CD4-positive, alpha-beta T cell treated with Interleukin-6 for 4 hours (primary cell): ENCODE measurements at regions not wholly inside any gene's neighbourhood (a gene's known extent, or its start where the extent isn't known, plus 50 kb on each side); places are given as distances from the start of the nearest gene placed in this dataset.

ENCODE experiments used
- DNase-seq: peaks from one replicate; pipeline ENCODE4 v3.0.0-alpha.2; 2020; ENCODE audit warnings: mixed read lengths

- no peak for DNase-seq
These were observed 99.6 kb upstream of the RPL34 start for GRCh38 chr4:108520807-108521206.

DNA sequence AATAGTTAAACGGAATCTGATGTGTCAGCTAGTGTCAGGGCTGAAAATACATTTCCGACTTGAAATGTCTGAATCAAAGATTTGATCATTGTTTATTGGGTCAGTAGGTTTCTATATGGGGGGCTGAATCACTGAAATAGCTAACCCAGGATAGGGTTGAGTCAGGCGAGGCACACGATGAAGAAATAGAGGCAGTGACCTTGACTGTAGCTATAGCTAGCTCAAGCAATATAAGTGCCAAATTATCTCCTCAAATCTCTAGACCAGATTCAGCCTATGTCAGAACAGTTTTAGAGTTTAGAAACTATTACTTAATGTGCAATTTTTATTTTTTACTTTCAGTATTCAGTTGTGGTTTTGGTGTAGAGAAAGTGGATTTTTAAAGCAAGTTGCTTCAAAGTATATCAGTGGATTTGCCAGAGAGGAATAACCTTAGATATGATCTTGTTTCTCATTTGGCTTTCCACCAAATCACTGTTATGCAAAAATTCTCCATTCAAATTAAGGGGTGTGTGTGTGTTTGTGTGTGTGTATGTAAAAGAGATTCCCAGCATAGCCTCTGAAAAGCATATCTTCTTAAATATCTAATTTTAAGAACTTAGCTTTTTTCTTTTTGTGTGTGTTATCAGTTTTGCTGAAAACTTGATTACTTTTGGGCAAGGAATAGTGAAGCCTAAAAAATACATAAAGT lies 100.3 kb upstream of the RPL34 start:
- no peak for DNase-seq

DNA sequence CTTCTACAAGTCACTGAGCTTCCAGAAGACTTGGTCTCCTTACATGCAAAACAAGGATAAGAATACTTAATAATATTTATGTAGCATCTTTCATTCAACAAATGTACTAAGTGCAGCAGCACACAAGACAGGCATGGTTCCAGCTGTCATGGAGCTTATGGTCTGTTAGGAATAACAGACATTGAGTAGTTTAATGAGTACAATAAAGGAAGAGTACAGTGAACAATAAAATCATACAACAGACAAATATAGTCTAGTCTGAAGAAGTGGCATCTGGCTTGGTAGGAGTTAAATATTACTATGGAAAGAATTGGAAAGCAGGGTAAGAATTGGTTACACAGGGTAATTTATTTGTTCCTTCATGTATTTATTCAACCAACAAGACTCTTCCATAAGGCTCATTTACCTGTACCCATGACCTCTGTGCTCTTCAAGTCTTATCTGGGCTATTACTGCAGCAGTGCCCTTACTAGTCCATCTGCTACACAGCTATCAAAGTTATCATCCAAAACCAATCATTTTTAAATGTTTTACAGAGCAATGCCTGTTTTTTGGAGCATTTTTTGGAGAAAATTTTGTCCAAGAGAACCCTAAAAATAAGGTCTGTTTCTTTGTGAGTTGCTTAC lies 101.1 kb upstream of the RPL34 start:
- no peak for DNase-seq

DNA sequence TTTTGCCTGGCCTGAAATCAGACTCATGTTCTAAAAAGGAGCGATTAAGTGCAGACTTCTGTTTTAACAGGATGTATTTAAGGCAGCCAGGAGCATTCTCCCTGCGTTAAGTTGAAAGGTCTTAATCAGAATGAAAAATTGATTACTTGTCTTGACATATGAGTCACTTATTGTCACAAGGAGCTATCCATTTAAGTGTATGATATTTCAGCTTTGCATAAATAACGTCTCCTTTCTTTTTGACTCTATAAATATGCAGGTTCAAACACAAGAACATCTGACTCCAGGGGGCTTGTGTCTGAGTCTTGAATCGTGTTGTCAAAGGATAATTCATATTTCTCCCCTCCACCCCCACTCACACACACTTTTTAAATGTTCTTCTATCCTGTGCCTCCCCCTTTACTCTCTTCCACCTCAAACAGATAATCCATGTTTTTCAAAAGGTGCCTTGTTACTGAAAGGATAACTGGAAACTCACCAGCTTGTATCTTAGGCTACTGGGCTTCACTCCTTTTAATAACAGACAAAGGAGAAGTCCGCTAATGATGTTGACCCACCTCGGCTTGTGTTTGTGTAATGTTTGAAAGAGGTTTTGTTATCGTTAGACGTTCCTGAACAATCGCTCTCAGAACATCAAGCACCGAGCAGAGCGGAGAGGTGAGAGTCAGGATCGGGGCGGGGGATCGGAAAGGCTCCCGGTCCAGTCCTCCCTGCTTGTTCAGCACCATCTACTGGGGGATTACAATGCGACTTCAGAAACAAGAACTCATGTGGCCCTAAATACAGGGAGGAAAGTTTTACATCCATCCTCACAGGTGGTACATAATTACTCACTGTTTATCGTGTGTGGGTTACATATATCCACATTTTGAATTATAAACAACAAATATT lies 107.5 kb upstream of the RPL34 start:
- peak; percentile 69 for DNase-seq

DNA sequence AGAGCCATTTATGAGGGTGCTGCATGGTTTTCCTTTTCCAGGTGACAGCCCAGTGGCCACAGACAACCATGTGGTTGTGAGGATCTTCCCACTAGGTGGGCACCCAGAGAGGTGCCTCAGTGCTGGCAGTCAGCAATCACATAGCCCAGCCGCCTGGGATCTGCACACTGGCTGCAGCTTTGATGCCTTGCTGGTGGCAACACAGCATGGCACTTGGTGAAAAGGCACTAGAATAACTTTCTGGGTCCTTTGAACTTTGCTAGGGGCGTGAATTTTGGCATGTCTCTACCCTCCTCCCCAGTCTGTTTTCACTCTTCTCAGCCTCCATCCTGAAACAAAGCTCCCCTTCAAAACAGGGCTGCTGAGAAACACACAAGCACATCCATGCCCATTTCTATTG lies 108.8 kb upstream of the RPL34 start:
- peak; percentile 9 for DNase-seq

- DNase-seq, result no peak
These were observed 118.0 kb upstream of the RPL34 start for GRCh38 chr4:108502356-108502755.

DNA sequence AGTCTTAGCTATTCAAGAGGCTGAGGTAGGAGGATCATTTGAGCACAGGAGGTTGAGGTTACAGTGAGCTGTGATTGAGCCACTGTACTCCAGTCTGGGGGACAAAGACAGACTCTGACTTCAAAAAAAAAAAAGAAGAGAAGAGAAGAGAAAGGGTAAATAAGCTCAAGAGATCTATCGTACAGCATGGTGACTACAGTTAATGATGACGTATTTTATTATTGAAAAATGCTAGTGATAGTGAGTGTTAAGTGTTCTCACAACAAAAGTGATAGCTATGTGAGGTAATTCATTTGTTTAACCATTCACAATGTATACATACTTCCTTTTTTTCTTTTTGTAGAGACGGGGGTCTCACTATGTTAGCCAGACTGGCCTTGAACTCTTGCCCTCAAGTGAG lies 121.5 kb upstream of the RPL34 start:
- DNase-seq, result no peak

DNA sequence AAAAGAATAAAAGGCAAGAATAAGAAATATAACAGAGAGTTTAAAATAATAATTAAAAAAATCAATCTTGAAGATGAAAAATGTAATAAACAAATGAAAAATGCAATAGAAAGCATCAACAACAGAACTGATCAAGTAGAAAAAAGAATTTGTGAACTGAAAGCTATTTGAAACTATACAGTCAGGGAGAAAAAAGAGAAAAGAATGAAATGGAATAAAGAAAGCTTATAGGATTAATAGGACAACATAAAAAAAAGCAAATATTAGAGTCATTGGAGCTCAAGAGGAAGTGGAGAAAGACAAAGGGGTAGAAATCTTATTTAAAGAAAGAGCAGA lies 126.8 kb upstream of the RPL34 start:
- no peak for DNase-seq

DNA sequence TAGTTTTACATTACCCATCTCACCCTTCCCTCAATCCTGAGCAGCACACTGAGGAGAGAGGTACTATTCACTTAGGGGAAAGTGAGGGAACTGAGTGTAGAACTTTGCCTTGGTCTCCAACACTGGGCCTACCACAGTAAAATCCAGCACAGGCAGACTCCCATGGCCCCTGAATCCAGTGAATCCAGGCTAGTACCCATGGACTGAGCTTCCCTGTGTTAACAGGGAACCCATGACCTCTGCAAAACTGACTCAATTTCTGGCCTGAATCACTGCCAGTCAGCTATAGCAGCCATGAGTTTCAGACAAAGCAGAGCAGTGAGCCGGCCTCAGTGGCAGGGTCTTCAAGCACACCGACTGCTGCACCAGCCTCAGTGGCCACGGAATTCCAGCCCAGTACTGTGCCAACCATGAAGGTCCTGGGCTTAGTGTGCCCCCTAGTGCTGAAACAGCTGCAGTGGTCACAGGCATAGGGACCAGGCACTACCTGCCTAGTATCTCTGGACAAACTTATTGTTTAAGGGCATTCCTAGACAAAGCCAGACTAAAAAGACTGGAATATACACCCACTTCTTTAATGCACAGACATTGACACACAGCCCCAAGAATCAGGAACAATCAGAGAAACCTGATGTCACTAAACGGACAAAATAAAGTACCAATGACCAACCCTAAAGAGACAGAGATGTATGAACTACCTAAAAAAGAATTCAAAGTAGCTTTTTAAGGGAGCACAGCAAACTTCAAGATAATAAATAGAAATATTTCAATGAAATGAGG lies 127.4 kb upstream of the RPL34 start:
- DNase-seq, result peak; percentile 47

DNA sequence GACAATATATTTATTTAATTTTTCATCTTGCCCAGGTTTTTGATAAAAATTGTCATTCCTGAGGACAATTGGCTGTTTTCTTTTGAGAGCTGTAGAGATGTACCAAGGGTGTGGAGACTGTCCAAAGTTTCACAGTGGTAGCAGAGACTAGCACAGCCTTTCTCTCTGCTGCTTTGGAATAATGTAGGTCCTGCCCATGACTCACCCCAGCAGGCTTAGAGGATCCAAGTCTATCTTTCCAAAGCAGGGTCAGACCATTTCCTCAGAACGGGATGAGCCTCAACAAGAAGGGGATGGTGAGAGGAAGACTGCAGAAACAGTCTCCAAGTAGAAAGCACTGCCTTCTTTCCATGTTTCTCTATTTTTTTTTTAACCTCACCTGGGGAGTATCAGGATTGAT lies 131.5 kb upstream of the RPL34 start:
- DNase-seq, result no peak

DNA sequence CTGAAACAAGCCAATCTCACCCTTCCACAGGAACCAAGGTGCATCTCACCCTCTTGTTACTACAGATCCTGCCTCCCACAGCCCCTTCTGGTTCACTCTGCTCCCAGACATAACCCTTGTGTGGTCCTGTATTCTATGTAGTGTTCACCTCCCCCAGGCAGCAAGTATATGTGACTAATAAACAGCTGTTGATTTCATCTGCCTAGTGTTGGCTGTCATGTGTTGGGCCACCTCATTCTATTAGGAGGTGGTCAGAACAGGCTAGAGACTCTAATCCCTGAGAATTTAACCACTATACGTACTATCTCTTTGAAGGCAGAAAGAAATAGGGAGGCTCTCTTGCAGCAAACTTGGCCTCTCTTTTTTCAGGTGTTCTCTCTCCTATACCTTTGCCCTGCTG lies 134.3 kb upstream of the RPL34 start:
- no peak for DNase-seq

- DNase-seq, result no peak
These were observed 136.2 kb upstream of the RPL34 start for GRCh38 chr4:108484187-108484586.

DNA sequence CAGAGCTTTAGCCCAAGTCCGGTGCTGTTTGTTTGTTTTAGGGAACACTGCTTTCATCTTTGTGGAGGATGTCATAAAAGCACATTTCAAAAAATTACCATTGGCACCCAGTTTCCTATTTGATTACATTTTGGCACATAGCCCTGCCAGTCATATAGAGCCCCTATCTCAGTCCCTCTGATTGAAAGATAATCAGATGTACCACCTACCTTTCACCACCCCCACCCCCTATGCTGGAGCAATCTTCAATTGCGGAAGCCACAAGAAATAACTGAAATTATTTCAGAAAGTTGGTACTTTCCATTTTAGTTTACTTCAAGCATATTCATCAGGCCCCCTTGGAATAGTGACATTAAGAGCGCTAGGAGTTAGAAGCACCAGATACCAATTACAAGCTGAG lies 136.7 kb upstream of the RPL34 start:
- DNase-seq, result no peak

GRCh38 chr4:108483079-108483478 lies 137.3 kb upstream of the RPL34 start:
- peak; percentile 19 for DNase-seq

DNA sequence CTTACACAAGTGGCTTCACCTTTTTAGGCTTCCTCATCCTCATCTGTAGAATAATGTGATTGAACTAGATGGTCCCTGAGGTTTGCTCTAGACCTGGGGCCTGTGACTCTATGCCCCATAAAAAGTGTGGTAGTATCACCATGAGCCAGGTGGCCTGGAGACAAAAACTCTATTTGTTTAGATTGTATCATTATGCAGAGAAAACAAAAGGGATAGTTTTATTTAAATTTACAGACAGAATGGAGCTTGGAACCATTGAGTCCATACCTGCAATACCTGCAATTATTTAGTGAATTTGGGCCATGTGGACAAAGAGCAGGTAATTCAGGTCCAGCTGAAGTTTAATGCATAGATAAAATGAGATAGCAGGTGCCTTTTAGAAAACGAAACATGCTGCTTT lies 139.5 kb upstream of the RPL34 start:
- no peak for DNase-seq

DNA sequence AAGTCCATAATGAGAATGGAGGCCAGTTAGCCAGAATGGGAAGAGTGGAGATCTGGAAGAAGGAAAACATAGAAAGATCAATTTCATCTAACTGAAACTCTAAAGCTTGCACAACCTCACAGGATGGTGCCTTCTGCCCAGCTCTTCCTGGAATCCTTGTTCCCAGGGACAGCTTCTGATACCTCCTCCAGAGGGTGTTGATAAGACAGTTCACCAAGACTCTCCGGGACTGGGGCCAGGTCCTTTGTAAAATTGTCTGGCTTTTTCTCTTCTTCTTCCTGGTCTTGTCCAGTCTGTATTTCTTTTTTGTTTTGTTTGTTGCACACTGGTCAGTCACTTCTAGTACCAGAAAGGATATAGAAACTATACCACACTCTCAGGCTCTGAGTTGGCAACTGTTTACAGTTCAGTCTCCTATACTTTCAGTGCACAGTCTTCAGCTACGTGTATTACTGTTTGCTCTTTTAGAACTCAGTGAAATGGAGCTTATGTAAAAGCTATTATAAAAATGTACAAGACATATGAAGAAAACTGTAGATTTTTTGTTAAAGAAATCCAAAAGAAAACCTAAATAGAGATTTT lies 142.8 kb upstream of the RPL34 start:
- DNase-seq, result no peak

- DNase-seq, result peak; percentile 8
These were observed 147.1 kb upstream of the RPL34 start for GRCh38 chr4:108473163-108473720.

DNA sequence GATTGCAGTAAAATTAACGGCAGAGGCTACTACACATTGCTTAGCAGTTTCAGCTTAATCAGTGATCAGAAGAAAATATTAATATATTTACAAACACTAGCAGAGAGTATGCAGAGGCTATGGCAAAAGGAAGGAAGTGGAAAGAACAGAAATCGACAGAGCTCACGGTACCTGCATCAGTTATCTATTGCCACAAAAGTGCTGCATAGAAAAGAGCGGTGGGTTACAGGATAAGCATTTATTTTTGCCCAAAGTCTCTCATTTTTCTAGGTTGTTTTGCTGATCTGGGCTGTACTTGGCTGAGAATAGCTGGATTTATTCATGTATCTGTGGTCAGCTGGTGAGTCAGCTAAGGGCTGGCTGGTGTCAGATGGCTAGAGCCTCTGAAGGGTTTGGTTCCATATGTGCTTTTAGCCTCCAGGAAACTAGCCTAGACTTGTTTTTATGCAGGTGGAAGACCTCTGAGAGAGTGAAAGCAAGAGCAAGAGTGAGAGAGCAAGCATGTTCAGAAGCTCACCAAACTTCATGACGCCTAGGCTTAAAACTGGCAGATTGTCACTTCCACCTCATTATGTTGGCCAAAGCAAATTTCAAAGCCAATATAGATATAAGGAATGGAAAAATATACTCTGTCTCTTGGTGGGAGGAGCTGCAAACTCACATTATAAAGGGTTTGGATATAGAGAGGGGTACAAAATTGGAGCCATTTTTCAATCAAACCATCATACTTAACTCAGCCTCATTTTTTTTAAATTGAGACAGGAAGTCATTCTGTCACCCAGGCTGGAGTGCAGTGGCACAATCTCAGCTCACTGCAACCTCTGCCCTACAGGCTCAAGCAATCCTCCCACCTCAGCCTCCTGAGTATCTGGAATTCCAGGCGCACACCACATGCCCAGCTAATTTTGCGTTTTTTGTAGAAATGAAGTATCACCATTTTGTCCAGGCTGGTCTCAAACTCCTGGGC lies 153.2 kb upstream of the RPL34 start:
- DNase-seq, result peak; percentile 43

GRCh38 chr4:108465886-108466500 lies 154.4 kb upstream of the RPL34 start:
- DNase-seq, result peak; percentile 29

GRCh38 chr4:108458681-108459080 lies 161.7 kb upstream of the RPL34 start:
- no peak for DNase-seq

DNA sequence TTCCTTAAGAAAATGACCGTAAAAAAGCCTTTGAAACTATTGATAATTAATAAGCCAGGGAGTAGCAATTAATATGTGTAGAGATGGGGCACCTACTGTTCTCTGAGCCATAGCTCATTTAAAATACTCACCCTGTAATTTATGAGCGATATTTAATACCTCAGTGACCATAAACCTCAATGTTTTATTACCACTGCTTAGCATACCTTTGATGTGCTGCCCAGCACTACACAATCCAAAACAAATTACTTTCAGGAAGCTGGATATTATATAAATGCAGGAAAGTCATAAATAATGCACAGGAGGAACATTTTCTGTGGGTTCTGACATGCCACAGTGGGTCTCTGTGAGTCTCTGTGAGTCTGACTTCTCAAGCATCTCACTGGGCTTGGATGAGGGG lies 166.1 kb upstream of the RPL34 start:
- DNase-seq, result no peak
